Activated gamma-delta T cell (primary cell): ENCODE measurements at regions not wholly inside any gene's neighbourhood (a gene's known extent, or its start where the extent isn't known, plus 50 kb on each side); places are given as distances from the start of the nearest gene placed in this dataset.

Source experiments
- DNase-seq: peaks from one replicate; lab custom pipeline; 2025; lab: John Stamatoyannopoulos, UW

GRCh38 chr6:24987446-24988115, 51.8 kb upstream of the RIPOR2 start:
- DNase-seq: no peak

DNA sequence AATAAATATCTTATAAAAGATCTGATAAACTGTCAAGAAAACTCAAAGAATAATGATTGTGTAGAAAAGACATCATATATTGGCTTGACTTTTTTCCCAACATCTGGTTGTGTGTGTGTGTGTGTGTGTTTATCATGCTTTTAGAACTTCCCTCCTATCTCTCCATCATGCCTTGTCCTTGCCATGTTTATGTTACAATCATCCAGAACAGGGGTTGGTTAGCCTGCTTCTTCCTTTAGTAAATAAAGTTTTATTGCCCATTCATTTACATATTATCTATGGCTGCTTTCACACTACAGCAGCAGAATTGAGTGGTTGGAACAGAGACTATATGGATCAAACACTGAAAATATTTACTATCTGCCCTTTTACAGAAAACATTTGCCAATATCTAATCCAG, 52.8 kb upstream of the RIPOR2 start:
- DNase-seq: no peak

DNA sequence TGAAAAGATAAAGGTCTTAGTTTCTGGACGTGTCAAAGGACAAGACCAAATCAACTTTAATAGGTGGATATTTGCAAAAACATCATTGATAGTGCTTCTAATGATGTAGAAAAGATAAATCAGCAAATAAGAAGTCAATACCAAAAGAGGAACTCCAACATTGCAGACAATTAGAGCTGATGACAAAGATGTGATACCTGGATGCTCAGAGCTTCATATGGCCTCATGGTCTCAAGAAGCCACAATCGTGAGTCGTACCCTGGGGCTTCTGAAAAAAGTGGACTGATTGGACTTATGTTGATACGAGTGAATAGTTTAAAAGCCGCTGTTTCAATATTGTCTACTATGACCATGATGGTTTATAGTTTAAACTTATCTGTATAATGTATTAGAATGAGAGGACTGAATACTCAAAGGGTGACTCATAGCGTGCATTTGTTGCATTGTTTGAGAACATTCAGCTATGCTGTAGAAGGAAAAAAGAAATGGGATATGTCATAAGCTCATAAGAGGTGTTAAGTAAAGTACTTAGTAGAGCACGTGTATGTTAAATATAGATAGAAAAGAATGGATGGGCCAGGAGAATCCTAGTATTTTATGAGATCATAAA, 54.6 kb upstream of the RIPOR2 start:
- no peak for DNase-seq

GRCh38 chr6:24990944-24991809, 55.4 kb upstream of the RIPOR2 start:
- DNase-seq: no peak

- no peak for DNase-seq
Observed at GRCh38 chr6:24991810-24992467, 56.2 kb upstream of the RIPOR2 start.

- no peak for DNase-seq
Observed at GRCh38 chr6:24994812-24995211, 59.1 kb upstream of the RIPOR2 start.

- no peak for DNase-seq
Observed at GRCh38 chr6:24995270-24995669, 59.5 kb upstream of the RIPOR2 start.

DNA sequence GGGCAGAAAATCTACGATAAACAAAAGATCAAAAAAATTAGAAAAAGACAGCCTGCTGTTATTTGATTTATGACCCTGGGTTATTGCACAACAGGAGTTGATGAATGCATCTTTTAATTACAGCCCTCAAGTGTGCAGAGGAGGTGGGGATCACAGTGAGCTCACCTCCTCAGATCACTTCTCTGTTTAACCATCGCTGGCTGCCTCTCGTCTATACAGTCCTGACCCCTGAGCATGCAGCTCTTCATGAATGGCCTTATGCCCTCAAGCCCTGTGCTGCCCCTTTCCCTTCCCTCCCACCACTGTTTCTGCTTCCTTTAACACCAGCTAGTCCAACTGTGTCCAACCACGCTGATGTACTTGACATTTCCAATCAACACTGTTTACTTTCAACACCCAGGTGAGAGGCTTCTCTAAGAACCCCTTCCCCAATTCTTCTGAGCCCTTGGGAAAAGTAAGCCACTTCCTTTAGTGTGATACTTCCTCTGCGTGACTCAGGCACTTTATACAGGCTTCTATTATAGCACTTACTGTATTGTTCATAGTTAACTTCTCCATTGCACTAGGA, 60.6 kb upstream of the RIPOR2 start:
- DNase-seq: no peak

DNA sequence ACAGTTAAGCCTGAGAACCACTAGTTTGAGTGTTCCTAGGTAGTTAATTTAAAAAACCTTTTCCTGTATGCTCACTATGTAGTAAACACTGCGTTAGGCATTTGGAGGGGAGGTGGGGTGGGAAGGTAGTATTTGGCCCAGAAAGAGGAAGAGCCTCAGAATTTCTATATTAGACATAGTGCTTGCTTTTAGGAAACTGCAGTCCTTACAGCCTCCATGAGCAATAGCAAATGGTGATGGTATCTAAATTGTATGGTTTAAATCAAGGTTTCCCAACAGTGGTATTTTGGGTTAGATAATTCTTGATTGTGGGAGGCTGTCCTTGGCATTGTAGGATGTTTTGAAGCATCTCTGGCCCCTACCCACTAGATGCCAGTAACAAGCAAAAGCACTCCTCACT, 61.5 kb upstream of the RIPOR2 start:
- DNase-seq: no peak

GRCh38 chr6:24997905-24998304, 62.1 kb upstream of the RIPOR2 start:
- DNase-seq: no peak

GRCh38 chr6:25002326-25003091, 66.7 kb upstream of the RIPOR2 start:
- DNase-seq: no peak

DNA sequence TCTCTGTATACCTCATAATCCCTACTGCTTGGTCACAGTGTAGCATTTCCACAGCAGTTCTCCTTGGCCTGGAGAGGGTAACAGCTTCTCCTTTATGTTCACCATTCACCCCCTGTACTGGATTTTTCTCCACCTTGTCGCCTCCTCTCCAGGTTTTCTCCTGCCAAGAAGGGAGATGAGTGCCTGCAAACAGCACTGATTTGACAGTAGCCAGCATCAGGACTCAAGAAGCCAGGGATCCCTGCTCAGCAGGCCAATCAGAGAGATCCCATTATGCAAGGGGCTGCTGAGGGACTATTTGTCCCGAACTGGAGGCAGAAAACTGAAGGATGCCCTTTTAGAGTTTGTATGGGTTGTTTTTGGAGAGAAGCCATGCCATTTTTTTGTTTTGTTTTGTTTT, 68.6 kb upstream of the RIPOR2 start:
- DNase-seq: no peak

DNA sequence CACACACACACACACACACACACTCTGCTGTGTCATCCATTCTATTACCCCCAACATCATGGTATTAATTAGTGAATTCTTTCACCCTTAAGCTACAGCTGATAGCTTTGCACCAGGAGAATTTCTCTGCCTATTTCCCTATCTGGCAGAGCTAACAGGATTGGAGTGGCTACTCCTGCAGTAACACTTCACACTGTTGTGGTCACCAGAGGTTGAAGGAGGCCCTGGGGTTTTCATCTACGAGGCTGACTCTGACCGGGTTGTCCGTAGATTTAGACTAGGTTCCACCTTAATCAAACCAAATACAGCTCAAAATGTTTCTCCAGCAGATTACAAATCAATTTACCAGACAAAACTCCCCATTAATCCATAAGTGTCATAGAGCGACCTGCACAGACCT, 69.2 kb upstream of the RIPOR2 start:
- no peak for DNase-seq

GRCh38 chr6:25006075-25006474, 70.3 kb upstream of the RIPOR2 start:
- DNase-seq: no peak

DNA sequence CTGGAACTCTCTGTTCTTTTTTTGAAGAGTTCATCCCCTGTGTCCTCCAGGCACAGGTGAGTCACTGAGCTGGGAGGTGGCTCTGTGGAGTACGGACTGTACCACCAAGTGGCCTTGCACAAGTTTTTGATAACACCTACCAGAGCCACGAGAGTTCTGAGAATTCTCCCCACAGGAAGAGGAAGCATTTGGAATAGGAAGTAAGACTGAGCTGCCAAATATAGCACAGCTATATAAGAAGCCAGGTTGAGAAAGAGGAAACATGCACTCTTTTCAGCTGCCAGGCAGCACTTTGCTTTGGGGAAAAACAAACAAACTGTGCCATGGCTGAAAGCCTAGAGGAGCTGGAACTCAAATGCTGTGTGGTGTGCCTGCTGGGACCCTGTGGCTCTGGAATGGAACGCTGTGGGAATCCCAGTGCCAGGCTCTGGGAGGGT, 70.8 kb upstream of the RIPOR2 start:
- DNase-seq: no peak

- no peak for DNase-seq
Observed at GRCh38 chr6:25007269-25007699, 71.5 kb upstream of the RIPOR2 start.

- DNase-seq: no peak
Observed at GRCh38 chr6:25008707-25009392, 73.1 kb upstream of the RIPOR2 start.

GRCh38 chr6:25009393-25009710, 73.6 kb upstream of the RIPOR2 start:
- no peak for DNase-seq

GRCh38 chr6:25010176-25010575, 74.4 kb upstream of the RIPOR2 start:
- no peak for DNase-seq

DNA sequence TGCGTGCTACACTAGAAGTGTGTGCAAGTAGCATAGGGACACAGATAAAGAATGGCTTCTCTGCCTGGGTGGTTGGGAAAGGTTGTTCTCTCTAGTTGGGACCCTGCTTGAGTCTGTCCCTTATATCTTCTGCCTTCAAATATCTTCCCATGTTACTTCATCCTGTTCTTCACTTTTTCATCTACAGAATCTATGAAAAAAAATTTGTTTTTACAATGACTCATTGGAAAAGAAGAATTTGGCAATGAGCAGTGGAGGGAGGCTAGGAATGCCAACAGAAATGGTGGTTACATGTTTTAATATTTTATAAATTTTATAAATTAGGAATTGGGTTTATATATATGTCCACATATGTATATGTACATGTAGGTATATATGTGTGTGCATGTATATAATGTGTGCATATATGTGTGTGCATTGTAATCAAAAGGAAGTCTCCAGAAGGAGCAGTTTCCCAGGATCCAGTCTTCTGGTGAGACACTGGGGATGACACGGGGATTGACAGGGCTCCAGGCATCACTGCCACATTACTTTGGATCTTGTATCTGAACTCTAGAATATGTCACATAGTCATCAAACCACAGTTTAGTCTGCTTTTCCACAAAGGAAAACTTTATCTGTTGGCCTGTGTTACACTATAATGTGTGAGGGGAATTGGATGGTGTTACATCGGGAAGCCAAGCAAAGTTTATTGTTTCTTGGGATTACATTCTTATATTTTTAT, 75.3 kb upstream of the RIPOR2 start:
- DNase-seq: no peak
